ENCODE measurements at regions not wholly inside any gene's neighbourhood (a gene's known extent, or its start where the extent isn't known, plus 50 kb on each side); places are given as distances from the start of the nearest gene placed in this dataset.

GRCh38 chr12:88411689-88412088 lies 168.6 kb downstream of the KITLG start:
- TF ChIP-seq POLR2A (IDR thresholded peaks at IDR 0.05) (no peak), CTCF (IDR thresholded peaks at IDR 0.05) (no peak), POLR2AphosphoS5 (IDR thresholded peaks at IDR 0.05) (no peak), EP300 (IDR thresholded peaks at IDR 0.05) (no peak)
